ENCODE measurements at regions not wholly inside any gene's neighbourhood (a gene's known extent, or its start where the extent isn't known, plus 50 kb on each side); places are given as distances from the start of the nearest gene placed in this dataset.

DNA sequence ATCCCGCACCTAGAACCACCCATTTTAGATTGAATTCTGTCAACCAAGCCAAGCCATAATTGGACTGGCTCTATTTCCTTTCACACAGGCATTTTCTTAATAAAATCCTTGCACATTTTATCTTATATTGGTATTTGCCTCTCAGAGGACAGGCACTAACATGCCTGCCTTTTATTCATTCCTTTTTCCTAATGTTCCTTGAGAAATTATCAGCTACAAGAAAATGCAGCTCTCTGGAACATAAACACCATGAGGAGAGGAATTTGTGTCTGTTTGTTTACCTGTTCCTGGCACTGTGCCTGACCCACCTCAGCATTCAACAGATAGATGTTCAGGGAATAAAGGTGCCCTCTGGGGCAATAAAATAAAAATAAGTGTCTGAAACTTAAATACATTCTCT, 116.2 kb downstream of the PDHA2 start:
- H3K4me3 ChIP-seq (ENCODE audit: low read depth, low read length, poor library complexity, severe bottlenecking) = no peak overlapping the region
- H3K27ac ChIP-seq (ENCODE audit: low read depth, low read length, poor library complexity, severe bottlenecking) = no peak overlapping the region
- no peak for DNase-seq (ENCODE audit: low spot score)
- intact Hi-C loops (cut with micrococcal nuclease; ENCODE audit: unreplicated experiment) = no loop called here
- no peaks in the 10 kb centered on the region for H4K20me1 ChIP-seq (ENCODE audit: insufficient read depth, low read length)
- H3K36me3 ChIP-seq (ENCODE audit: insufficient read depth, low read length) = no peaks in the 10 kb centered on the region
- no peak overlapping the region for H3K4me2 ChIP-seq (ENCODE audit: low read length)
- no TSS peak for BruUV-seq (replicated peaks)
- POLR2A ChIA-PET = interaction anchor here (0.6 kb wide), 1 partner anchor 1061 kb away, joined by 3 read pairs; no protein-coding TSS in a partner anchor
- CTCF ChIA-PET (ENCODE audit: unreplicated experiment) = no interaction called here
- no peaks in the 10 kb centered on the region for H3K79me2 ChIP-seq (ENCODE audit: insufficient read depth, low read depth, low read length)
- no peak overlapping the region for H2AFZ ChIP-seq (ENCODE audit: low read length)
- TF ChIP-seq EZH2phosphoT487 (IDR thresholded peaks at IDR 0.05; ENCODE audit: borderline replicate concordance, low read depth, low read length) (no peak), CTCF (conservative IDR thresholded peaks at IDR 0.05; ENCODE audit: low read length) (no peak)
- no peaks in the 10 kb centered on the region for H3K9me2 ChIP-seq (ENCODE audit: insufficient read depth, low read length)
- H3K4me1 ChIP-seq (ENCODE audit: insufficient read depth, low read length, poor library complexity, severe bottlenecking) = no peaks in the 10 kb centered on the region
- H3K9me3 ChIP-seq (ENCODE audit: low read length) = no peaks in the 10 kb centered on the region

DNA sequence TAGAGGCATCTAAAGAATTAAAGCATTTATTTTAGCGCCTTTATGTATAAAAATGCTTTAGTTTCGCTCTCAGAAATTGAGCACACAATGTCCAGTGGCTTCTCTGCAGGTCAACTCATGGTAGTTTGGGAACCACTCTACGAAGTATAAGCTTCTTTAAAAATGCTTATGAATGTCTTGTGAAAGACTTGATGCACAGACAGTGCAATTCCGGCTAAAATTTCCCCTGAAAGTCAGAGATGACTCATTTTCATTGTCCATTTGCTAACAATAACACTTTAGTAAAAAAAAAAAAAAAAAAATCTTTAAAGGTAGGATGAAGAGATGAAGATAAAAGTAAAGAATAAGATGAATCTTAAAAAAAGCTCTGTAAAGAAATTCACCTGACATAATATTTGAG, 117.2 kb downstream of the PDHA2 start:
- POLR2A ChIA-PET = interaction anchor here (0.6 to 0.7 kb wide), 2 partner anchors 22 to 924 kb away, joined by 3 to 4 read pairs; no protein-coding TSS in a partner anchor
- H4K20me1 ChIP-seq (ENCODE audit: insufficient read depth, low read length) = no peaks in the 10 kb centered on the region
- H3K4me3 ChIP-seq (ENCODE audit: low read depth, low read length, poor library complexity, severe bottlenecking) = no peak overlapping the region
- H3K9me2 ChIP-seq (ENCODE audit: insufficient read depth, low read length) = no peaks in the 10 kb centered on the region
- intact Hi-C loops (cut with micrococcal nuclease; ENCODE audit: unreplicated experiment) = no loop called here
- DNase-seq (ENCODE audit: low spot score) = no peak
- H3K27ac ChIP-seq (ENCODE audit: low read depth, low read length, poor library complexity, severe bottlenecking) = no peak overlapping the region
- no peak overlapping the region for H3K4me2 ChIP-seq (ENCODE audit: low read length)
- CTCF ChIA-PET (ENCODE audit: unreplicated experiment) = no interaction called here
- H2AFZ ChIP-seq (ENCODE audit: low read length) = no peak overlapping the region
- no peaks in the 10 kb centered on the region for H3K36me3 ChIP-seq (ENCODE audit: insufficient read depth, low read length)
- no TSS peak for BruUV-seq (replicated peaks)
- TF ChIP-seq CTCF (conservative IDR thresholded peaks at IDR 0.05; ENCODE audit: low read length) (no peak), EZH2phosphoT487 (IDR thresholded peaks at IDR 0.05; ENCODE audit: borderline replicate concordance, low read depth, low read length) (no peak)
- no peaks in the 10 kb centered on the region for H3K9me3 ChIP-seq (ENCODE audit: low read length)
- no peaks in the 10 kb centered on the region for H3K4me1 ChIP-seq (ENCODE audit: insufficient read depth, low read length, poor library complexity, severe bottlenecking)
- H3K79me2 ChIP-seq (ENCODE audit: insufficient read depth, low read depth, low read length) = no peaks in the 10 kb centered on the region

DNA sequence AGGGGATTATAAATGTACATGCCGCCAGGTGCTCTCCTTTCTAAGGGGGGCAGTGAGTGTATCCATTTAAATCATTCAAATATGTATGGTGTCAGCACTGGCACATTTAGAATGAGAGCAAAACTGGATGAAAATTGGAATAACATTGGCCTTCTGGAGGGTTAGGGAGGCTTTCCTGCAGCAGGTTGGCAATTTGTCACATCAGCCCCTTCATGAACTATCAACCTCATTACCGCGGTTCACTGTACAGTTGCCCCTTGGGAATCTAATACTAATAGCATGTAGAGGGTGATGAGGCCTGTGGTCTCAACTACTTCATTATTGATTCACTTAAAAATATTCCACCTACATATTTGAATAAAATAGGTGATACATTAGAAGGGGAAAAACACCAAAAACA, 117.9 kb downstream of the PDHA2 start:
- Histone ChIP-seq H3K36me3 (ENCODE audit: insufficient read depth, low read length) (no peaks in the 10 kb centered on the region), H3K9me3 (ENCODE audit: low read length) (no peaks in the 10 kb centered on the region), H3K79me2 (ENCODE audit: insufficient read depth, low read depth, low read length) (no peaks in the 10 kb centered on the region), H3K4me2 (ENCODE audit: low read length) (no peak overlapping the region), H3K4me1 (ENCODE audit: insufficient read depth, low read length, poor library complexity, severe bottlenecking) (no peaks in the 10 kb centered on the region), H2AFZ (ENCODE audit: low read length) (no peak overlapping the region), H3K27ac (ENCODE audit: low read depth, low read length, poor library complexity, severe bottlenecking) (no peak overlapping the region), H3K9me2 (ENCODE audit: insufficient read depth, low read length) (no peaks in the 10 kb centered on the region), H3K4me3 (ENCODE audit: low read depth, low read length, poor library complexity, severe bottlenecking) (no peak overlapping the region), H4K20me1 (ENCODE audit: insufficient read depth, low read length) (no peaks in the 10 kb centered on the region)
- ChIA-PET CTCF (ENCODE audit: unreplicated experiment) (no interaction called here), POLR2A (interaction anchor here (0.6 kb wide), 1 partner anchor 22 kb away, joined by 4 read pairs; no protein-coding TSS in a partner anchor)
- no peak for DNase-seq (ENCODE audit: low spot score)
- no TSS peak for BruUV-seq (replicated peaks)
- intact Hi-C loops (cut with micrococcal nuclease; ENCODE audit: unreplicated experiment) = no loop called here
- TF ChIP-seq EZH2phosphoT487 (IDR thresholded peaks at IDR 0.05; ENCODE audit: borderline replicate concordance, low read depth, low read length) = no peak
- TF ChIP-seq CTCF (conservative IDR thresholded peaks at IDR 0.05; ENCODE audit: low read length) = no peak

Data from OCI-LY7 (cell line).